ENCODE measurements at regions not wholly inside any gene's neighbourhood (a gene's known extent, or its start where the extent isn't known, plus 50 kb on each side); places are given as distances from the start of the nearest gene placed in this dataset.
"Not testable (repeated sequence)": the region's sequence is repeated elsewhere in the genome, so short reads cannot be mapped to it uniquely, and the experiment has no call there.

DNA sequence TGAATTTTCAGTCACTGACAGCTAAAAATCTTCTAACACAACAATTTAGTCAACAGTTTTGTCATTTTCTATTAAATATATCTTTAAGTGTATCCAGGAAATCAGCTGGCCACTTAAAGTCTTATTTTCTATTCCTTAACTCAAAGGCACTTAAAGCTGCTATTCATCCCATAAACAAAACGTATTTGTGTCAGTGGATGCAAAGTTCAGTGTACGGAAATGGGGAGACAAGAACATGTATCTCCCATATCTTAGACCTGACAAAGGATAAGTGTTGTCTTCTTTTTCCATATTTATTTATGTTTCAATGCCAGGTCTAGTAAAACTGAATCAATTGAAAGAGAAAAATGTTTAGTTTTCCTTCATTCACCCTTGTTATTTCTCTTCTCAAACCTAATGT is 409.8 kb upstream of the KLHL1 start:
- Histone ChIP-seq H3K9ac (ENCODE audit: low read length) (no peak overlapping the region), H3K4me1 (ENCODE audit: insufficient read depth, low read length) (no peaks in the 10 kb centered on the region), H4K20me1 (ENCODE audit: insufficient read depth, low read length) (no peaks in the 10 kb centered on the region), H3K27ac (ENCODE audit: low read depth, low read length) (no peak overlapping the region), H3K79me2 (ENCODE audit: insufficient read depth, low read length) (no peaks in the 10 kb centered on the region), H3K4me2 (ENCODE audit: low read length) (no peak overlapping the region), H2AFZ (ENCODE audit: low read depth, low read length) (no peak overlapping the region), H3K9me3 (ENCODE audit: insufficient read depth, low read depth, low read length) (no peaks in the 10 kb centered on the region), H3K36me3 (ENCODE audit: insufficient read depth, low read length) (no peaks in the 10 kb centered on the region), H3K27me3 (ENCODE audit: insufficient read depth, low read length) (no peaks in the 10 kb centered on the region), H3K4me3 (ENCODE audit: insufficient read depth, low read depth, low read length) (no peak overlapping the region)
- H3K4me3 Mint-ChIP-seq (ENCODE audit: unreplicated experiment), result no peak overlapping the region
- H3K36me3 Mint-ChIP-seq (ENCODE audit: low read depth, unreplicated experiment), result no peaks in the 10 kb centered on the region
- no peaks in the 10 kb centered on the region for H3K9me3 Mint-ChIP-seq (ENCODE audit: unreplicated experiment)
- H3K27ac Mint-ChIP-seq (ENCODE audit: unreplicated experiment), result no peak overlapping the region
- H3K27me3 Mint-ChIP-seq (ENCODE audit: low read depth, unreplicated experiment), result no peaks in the 10 kb centered on the region
- TF ChIP-seq, protein P1, sequence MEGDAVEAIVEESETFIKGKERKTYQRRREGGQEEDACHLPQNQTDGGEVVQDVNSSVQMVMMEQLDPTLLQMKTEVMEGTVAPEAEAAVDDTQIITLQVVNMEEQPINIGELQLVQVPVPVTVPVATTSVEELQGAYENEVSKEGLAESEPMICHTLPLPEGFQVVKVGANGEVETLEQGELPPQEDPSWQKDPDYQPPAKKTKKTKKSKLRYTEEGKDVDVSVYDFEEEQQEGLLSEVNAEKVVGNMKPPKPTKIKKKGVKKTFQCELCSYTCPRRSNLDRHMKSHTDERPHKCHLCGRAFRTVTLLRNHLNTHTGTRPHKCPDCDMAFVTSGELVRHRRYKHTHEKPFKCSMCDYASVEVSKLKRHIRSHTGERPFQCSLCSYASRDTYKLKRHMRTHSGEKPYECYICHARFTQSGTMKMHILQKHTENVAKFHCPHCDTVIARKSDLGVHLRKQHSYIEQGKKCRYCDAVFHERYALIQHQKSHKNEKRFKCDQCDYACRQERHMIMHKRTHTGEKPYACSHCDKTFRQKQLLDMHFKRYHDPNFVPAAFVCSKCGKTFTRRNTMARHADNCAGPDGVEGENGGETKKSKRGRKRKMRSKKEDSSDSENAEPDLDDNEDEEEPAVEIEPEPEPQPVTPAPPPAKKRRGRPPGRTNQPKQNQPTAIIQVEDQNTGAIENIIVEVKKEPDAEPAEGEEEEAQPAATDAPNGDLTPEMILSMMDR (IDR thresholded peaks at IDR 0.05; ENCODE audit: insufficient read depth, low read depth, low read length), result no peak
- no peak for TF ChIP-seq EZH2 (IDR thresholded peaks at IDR 0.05; ENCODE audit: insufficient read depth, low read length)
- no peaks in the 10 kb centered on the region for H3K4me1 Mint-ChIP-seq (ENCODE audit: low read depth, unreplicated experiment)
- DNase-seq (ENCODE audit: low read depth) (no peak), FAIRE-seq (no peak)

DNA sequence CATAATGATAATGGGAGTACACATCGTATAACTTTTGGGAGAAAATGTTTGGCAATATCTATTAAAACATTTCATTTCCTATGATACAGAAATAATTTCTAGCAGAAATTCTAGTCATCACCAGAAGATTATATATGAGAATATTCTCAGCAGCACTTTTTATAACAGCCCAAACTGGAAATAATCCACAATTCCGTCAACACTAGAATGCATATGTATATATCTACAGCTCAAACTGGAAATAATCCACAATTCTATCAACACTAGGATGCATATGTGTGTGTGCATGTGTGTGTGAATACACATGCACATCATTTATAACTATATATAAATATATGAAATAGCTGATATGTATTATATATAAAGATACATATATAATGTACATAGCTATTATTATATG is 408.0 kb upstream of the KLHL1 start:
- no peaks in the 10 kb centered on the region for H3K9me3 Mint-ChIP-seq (ENCODE audit: unreplicated experiment)
- no peak overlapping the region for H3K4me3 Mint-ChIP-seq (ENCODE audit: unreplicated experiment)
- no peaks in the 10 kb centered on the region for H3K27me3 Mint-ChIP-seq (ENCODE audit: low read depth, unreplicated experiment)
- H3K79me2 ChIP-seq (ENCODE audit: insufficient read depth, low read length), result no peaks in the 10 kb centered on the region
- H3K36me3 ChIP-seq (ENCODE audit: insufficient read depth, low read length), result no peaks in the 10 kb centered on the region
- DNase-seq (ENCODE audit: low read depth) (no peak), FAIRE-seq (no peak)
- no peaks in the 10 kb centered on the region for H3K36me3 Mint-ChIP-seq (ENCODE audit: low read depth, unreplicated experiment)
- no peak for TF ChIP-seq EZH2 (IDR thresholded peaks at IDR 0.05; ENCODE audit: insufficient read depth, low read length)
- TF ChIP-seq, protein P1 (IDR thresholded peaks at IDR 0.05; ENCODE audit: insufficient read depth, low read depth, low read length), result no peak
- H3K27ac ChIP-seq (ENCODE audit: low read depth, low read length), result no peak overlapping the region
- no peak overlapping the region for H3K4me2 ChIP-seq (ENCODE audit: low read length)
- H3K4me1 Mint-ChIP-seq (ENCODE audit: low read depth, unreplicated experiment), result no peaks in the 10 kb centered on the region
- no peak overlapping the region for H3K27ac Mint-ChIP-seq (ENCODE audit: unreplicated experiment)
- H3K4me3 ChIP-seq (ENCODE audit: insufficient read depth, low read depth, low read length), result no peak overlapping the region
- no peaks in the 10 kb centered on the region for H4K20me1 ChIP-seq (ENCODE audit: insufficient read depth, low read length)
- H3K4me1 ChIP-seq (ENCODE audit: insufficient read depth, low read length), result no peaks in the 10 kb centered on the region
- no peaks in the 10 kb centered on the region for H3K9me3 ChIP-seq (ENCODE audit: insufficient read depth, low read depth, low read length)
- no peaks in the 10 kb centered on the region for H3K27me3 ChIP-seq (ENCODE audit: insufficient read depth, low read length)
- H3K9ac ChIP-seq (ENCODE audit: low read length), result no peak overlapping the region
- H2AFZ ChIP-seq (ENCODE audit: low read depth, low read length), result no peak overlapping the region

DNA sequence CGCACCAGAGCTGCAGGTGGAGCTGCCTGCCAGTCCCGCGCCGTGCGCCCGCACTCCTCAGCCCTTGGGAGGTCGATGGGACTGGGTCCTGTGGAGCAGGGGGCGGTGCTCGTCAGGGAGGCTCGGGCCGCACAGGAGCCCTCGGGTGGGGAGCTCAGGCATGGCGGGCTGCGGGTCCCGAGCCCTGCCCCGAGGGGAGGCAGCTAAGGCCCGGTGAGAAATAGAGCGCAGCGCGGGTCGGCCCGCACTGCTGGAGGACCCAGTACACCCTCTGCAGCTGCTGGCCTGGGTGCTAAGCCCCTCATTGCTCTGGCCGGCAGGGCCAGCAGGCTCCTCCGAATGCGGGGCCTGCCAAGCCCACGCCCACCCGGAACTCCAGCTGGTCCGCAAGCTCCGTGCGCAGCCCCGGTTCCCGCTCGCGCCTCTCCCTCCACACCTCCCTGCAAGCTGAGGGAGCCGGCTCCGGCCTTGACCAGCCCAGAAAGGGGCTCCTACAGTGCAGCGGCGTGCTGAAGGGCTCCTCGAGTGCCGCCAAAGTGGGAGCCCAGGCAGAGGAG is 403.7 kb upstream of the KLHL1 start:
- not testable (repeated sequence) for H3K4me3 Mint-ChIP-seq (ENCODE audit: unreplicated experiment); H3K27ac Mint-ChIP-seq (ENCODE audit: unreplicated experiment); FAIRE-seq; H3K9me3 Mint-ChIP-seq (ENCODE audit: unreplicated experiment); H3K27me3 ChIP-seq (ENCODE audit: insufficient read depth, low read length); H3K9ac ChIP-seq (ENCODE audit: low read length); H4K20me1 ChIP-seq (ENCODE audit: insufficient read depth, low read length); H3K4me2 ChIP-seq (ENCODE audit: low read length); H3K9me3 ChIP-seq (ENCODE audit: insufficient read depth, low read depth, low read length); H3K4me3 ChIP-seq (ENCODE audit: insufficient read depth, low read depth, low read length); H3K4me1 ChIP-seq (ENCODE audit: insufficient read depth, low read length); H3K36me3 ChIP-seq (ENCODE audit: insufficient read depth, low read length); H3K27me3 Mint-ChIP-seq (ENCODE audit: low read depth, unreplicated experiment); H2AFZ ChIP-seq (ENCODE audit: low read depth, low read length); DNase-seq (ENCODE audit: low read depth); H3K79me2 ChIP-seq (ENCODE audit: insufficient read depth, low read length); H3K27ac ChIP-seq (ENCODE audit: low read depth, low read length); H3K4me1 Mint-ChIP-seq (ENCODE audit: low read depth, unreplicated experiment); H3K36me3 Mint-ChIP-seq (ENCODE audit: low read depth, unreplicated experiment)

Measured in astrocyte (in vitro differentiated cells and primary cell).